IMR-90 (cell line): ENCODE measurements at regions not wholly inside any gene's neighbourhood (a gene's known extent, or its start where the extent isn't known, plus 50 kb on each side); places are given as distances from the start of the nearest gene placed in this dataset.

Experiments used
- BHLHE40 ChIP-seq: fragments of 150-350 bp; IDR thresholded peaks from 2 replicates; pipeline ENCODE4 v1.6.1; 2016; ENCODE audit warnings: mild to moderate bottlenecking, low read depth, low read length
- MXI1 ChIP-seq: IDR thresholded peaks from 2 replicates; pipeline ENCODE4 v1.6.1; 2012; ENCODE audit warnings: low read depth, mild to moderate bottlenecking, low read length, moderate library complexity, borderline replicate concordance
- NFE2L2 ChIP-seq: fragments of 150-350 bp; IDR thresholded peaks from 2 replicates; pipeline ENCODE4 v1.6.1; 2016; ENCODE audit warnings: low read depth, mild to moderate bottlenecking, low read length
- POLR2A ChIP-seq: IDR thresholded peaks from 2 replicates; pipeline ENCODE4 v1.6.1; 2012; ENCODE audit warnings: mild to moderate bottlenecking, low read depth, low read length
- RAD21 ChIP-seq: IDR thresholded peaks from 2 replicates; pipeline ENCODE4 v1.6.1; 2012; ENCODE audit warnings: low read length, improper control_type of control experiment
- RFX5 ChIP-seq: IDR thresholded peaks from 2 replicates; pipeline ENCODE4 v1.8.0; 2012; ENCODE audit warnings: low read depth, mild to moderate bottlenecking, low read length, moderate library complexity
- USF2 ChIP-seq: fragments of 150-350 bp; IDR thresholded peaks from 2 replicates; pipeline ENCODE4 v1.6.1; 2017; ENCODE audit warnings: mild to moderate bottlenecking, antibody characterized with exemption, low read length, low read depth
- TF ChIP-seq, protein P1 (sequence below): conservative IDR thresholded peaks from 2 replicates; pipeline ENCODE4 v1.5.1; 2012; ENCODE audit warnings: mild to moderate bottlenecking, low read depth, low read length, improper control_type of control experiment

GRCh38 chr4:31053451-31053850 is 333.3 kb downstream of the PCDH7 start:
- TF ChIP-seq, protein P1, sequence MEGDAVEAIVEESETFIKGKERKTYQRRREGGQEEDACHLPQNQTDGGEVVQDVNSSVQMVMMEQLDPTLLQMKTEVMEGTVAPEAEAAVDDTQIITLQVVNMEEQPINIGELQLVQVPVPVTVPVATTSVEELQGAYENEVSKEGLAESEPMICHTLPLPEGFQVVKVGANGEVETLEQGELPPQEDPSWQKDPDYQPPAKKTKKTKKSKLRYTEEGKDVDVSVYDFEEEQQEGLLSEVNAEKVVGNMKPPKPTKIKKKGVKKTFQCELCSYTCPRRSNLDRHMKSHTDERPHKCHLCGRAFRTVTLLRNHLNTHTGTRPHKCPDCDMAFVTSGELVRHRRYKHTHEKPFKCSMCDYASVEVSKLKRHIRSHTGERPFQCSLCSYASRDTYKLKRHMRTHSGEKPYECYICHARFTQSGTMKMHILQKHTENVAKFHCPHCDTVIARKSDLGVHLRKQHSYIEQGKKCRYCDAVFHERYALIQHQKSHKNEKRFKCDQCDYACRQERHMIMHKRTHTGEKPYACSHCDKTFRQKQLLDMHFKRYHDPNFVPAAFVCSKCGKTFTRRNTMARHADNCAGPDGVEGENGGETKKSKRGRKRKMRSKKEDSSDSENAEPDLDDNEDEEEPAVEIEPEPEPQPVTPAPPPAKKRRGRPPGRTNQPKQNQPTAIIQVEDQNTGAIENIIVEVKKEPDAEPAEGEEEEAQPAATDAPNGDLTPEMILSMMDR, result no peak
- TF ChIP-seq BHLHE40 (no peak), RFX5 (no peak), POLR2A (no peak), NFE2L2 (peak; percentile 67), MXI1 (no peak), RAD21 (no peak), USF2 (no peak)
